ENCODE measurements at regions not wholly inside any gene's neighbourhood (a gene's known extent, or its start where the extent isn't known, plus 50 kb on each side); places are given as distances from the start of the nearest gene placed in this dataset.

GRCh38 chr2:120485096-120485495, 139.2 kb downstream of the INHBB start:
- TF ChIP-seq RAD21 (IDR thresholded peaks at IDR 0.05 in 1 of 2, conservative IDR thresholded peaks at IDR 0.05 in 1 of 2; ENCODE audit: low read depth in 2 of 2, low read length in 2 of 2) (no peak), ATF2 (IDR thresholded peaks at IDR 0.05; ENCODE audit: low read length) (no peak), TBP (IDR thresholded peaks at IDR 0.05; ENCODE audit: low read depth, low read length) (no peak), PHF8 (conservative IDR thresholded peaks at IDR 0.05; ENCODE audit: low read depth, low read length) (no peak), FOSL1 (IDR thresholded peaks at IDR 0.05; ENCODE audit: insufficient read depth, low read depth, low read length) (no peak), POLR2AphosphoS5 (IDR thresholded peaks at IDR 0.05; ENCODE audit: low read depth, low read length) (no peak), RFX5 (IDR thresholded peaks at IDR 0.05; ENCODE audit: borderline replicate concordance, low read depth, low read length) (no peak), POLR2A (IDR thresholded peaks at IDR 0.05; ENCODE audit: control extremely low read depth in 1 of 2, low read depth in 2 of 2, low read length in 2 of 2) (no peak)
- TF ChIP-seq, protein P1, sequence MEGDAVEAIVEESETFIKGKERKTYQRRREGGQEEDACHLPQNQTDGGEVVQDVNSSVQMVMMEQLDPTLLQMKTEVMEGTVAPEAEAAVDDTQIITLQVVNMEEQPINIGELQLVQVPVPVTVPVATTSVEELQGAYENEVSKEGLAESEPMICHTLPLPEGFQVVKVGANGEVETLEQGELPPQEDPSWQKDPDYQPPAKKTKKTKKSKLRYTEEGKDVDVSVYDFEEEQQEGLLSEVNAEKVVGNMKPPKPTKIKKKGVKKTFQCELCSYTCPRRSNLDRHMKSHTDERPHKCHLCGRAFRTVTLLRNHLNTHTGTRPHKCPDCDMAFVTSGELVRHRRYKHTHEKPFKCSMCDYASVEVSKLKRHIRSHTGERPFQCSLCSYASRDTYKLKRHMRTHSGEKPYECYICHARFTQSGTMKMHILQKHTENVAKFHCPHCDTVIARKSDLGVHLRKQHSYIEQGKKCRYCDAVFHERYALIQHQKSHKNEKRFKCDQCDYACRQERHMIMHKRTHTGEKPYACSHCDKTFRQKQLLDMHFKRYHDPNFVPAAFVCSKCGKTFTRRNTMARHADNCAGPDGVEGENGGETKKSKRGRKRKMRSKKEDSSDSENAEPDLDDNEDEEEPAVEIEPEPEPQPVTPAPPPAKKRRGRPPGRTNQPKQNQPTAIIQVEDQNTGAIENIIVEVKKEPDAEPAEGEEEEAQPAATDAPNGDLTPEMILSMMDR (IDR thresholded peaks at IDR 0.05; ENCODE audit: control extremely low read depth in 1 of 3, insufficient read depth in 1 of 3, low read depth in 1 of 3, low read length in 3 of 3): no peak
- TF ChIP-seq, protein P2, sequence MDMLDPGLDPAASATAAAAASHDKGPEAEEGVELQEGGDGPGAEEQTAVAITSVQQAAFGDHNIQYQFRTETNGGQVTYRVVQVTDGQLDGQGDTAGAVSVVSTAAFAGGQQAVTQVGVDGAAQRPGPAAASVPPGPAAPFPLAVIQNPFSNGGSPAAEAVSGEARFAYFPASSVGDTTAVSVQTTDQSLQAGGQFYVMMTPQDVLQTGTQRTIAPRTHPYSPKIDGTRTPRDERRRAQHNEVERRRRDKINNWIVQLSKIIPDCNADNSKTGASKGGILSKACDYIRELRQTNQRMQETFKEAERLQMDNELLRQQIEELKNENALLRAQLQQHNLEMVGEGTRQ (IDR thresholded peaks at IDR 0.05; ENCODE audit: low read length): no peak
